SK-N-SH treated with all-trans-retinoic acid at 6 μM for 48 hours (cell line): ENCODE measurements at regions not wholly inside any gene's neighbourhood (a gene's known extent, or its start where the extent isn't known, plus 50 kb on each side); places are given as distances from the start of the nearest gene placed in this dataset.

Experiments
- ARNTL ChIP-seq: fragments of 450-650 bp; formaldehyde crosslinking; IDR thresholded peaks from 2 replicates; pipeline ENCODE4 v1.5.0; 2020; ENCODE audit warnings: low read depth, mild to moderate bottlenecking, moderate library complexity, borderline replicate concordance
- BACH2 ChIP-seq: fragments of 250-450 bp; sonication (Bioruptor Pico); IDR thresholded peaks from 2 replicates; pipeline ENCODE4 v1.9.0; 2021; ENCODE audit warnings: mild to moderate bottlenecking, borderline replicate concordance
- CREB5 ChIP-seq: fragments of 250-450 bp; sonication (Bioruptor Pico); IDR thresholded peaks from 2 replicates; pipeline ENCODE4 v1.5.1; 2020; ENCODE audit warnings: low read depth, mild to moderate bottlenecking, moderate library complexity
- CSDC2 ChIP-seq: fragments of 250-450 bp; sonication (Bioruptor Pico); IDR thresholded peaks from 2 replicates; pipeline ENCODE4 v1.5.0; 2020; ENCODE audit warnings: mild to moderate bottlenecking, moderate library complexity
- CSRNP3 ChIP-seq: fragments of 250-450 bp; sonication (Bioruptor Pico); IDR thresholded peaks from 2 replicates; pipeline ENCODE4 v1.5.1; 2021; ENCODE audit warnings: mild to moderate bottlenecking, moderate library complexity
- ESRRG ChIP-seq: fragments of 250-450 bp; sonication (Bioruptor Pico); IDR thresholded peaks from 2 replicates; pipeline ENCODE4 v1.6.1; 2021; ENCODE audit warnings: mild to moderate bottlenecking
- PATZ1 ChIP-seq: fragments of 250-450 bp; sonication (Bioruptor Pico); IDR thresholded peaks from 2 replicates; pipeline ENCODE4 v1.8.0; 2020; ENCODE audit warnings: mild to moderate bottlenecking, moderate library complexity, borderline replicate concordance
- POU6F1 ChIP-seq: fragments of 250-450 bp; sonication (Bioruptor Pico); IDR thresholded peaks from 2 replicates; pipeline ENCODE4 v1.8.0; 2021; ENCODE audit warnings: low read depth, mild to moderate bottlenecking, moderate library complexity, borderline replicate concordance
- PPARA ChIP-seq: fragments of 250-450 bp; sonication (Bioruptor Pico); IDR thresholded peaks from 2 replicates; pipeline ENCODE4 v1.5.0; 2020; ENCODE audit warnings: mild to moderate bottlenecking, borderline replicate concordance
- RARB ChIP-seq: fragments of 250-450 bp; sonication (Bioruptor Pico); IDR thresholded peaks from 2 replicates; pipeline ENCODE4 v1.8.0; 2021; ENCODE audit warnings: mild to moderate bottlenecking, moderate library complexity
- ZC3H10 ChIP-seq: fragments of 250-450 bp; sonication (Bioruptor Pico); IDR thresholded peaks from 2 replicates; pipeline ENCODE4 v1.5.1; 2021; ENCODE audit warnings: mild to moderate bottlenecking, moderate library complexity
- ZFP3 ChIP-seq: fragments of 250-450 bp; sonication (Bioruptor Pico); IDR thresholded peaks from 2 replicates; pipeline ENCODE4 v1.5.0; 2020; ENCODE audit warnings: mild to moderate bottlenecking, moderate library complexity

- TF ChIP-seq RARB (CRISPR knock-in tag) (no peak), PATZ1 (CRISPR knock-in tag) (no peak), PPARA (CRISPR knock-in tag) (no peak), ARNTL (CRISPR knock-in tag) (no peak), CREB5 (CRISPR knock-in tag) (no peak), CSDC2 (CRISPR knock-in tag) (no peak), CSRNP3 (no peak), ZC3H10 (CRISPR knock-in tag) (no peak), ZFP3 (CRISPR knock-in tag) (no peak), BACH2 (CRISPR knock-in tag) (no peak), ESRRG (CRISPR knock-in tag) (no peak), POU6F1 (no peak)
Measured at GRCh38 chr3:153911116-153911515, 210.1 kb upstream of the ARHGEF26 start.
